Trophoblast cell (in vitro differentiated cells and primary cell): ENCODE measurements at regions not wholly inside any gene's neighbourhood (a gene's known extent, or its start where the extent isn't known, plus 50 kb on each side); places are given as distances from the start of the nearest gene placed in this dataset.
A peak's percentile ranks its signal among the peaks of the same experiment; 100 is the strongest.

Experiments
- DNase-seq, 2 donors: peaks; one replicate each; pipeline ENCODE4 v3.0.0-alpha.2; 2016
- H2AFZ ChIP-seq: 2 replicates; pipeline ENCODE4 v1.6.1; 2013; ENCODE audit warnings: low read length, moderate library complexity, mild to moderate bottlenecking; ENCODE audit not compliant: insufficient read depth, poor library complexity
- H2AK5ac ChIP-seq: 2 replicates; pipeline ENCODE4 v1.6.1; 2013; ENCODE audit warnings: mild to moderate bottlenecking, low read length
- H2BK120ac ChIP-seq: 2 replicates; pipeline ENCODE4 v1.6.1; 2013; ENCODE audit warnings: low read length, mild to moderate bottlenecking, moderate library complexity; ENCODE audit not compliant: insufficient read depth, poor library complexity
- H2BK12ac ChIP-seq: 2 replicates; pipeline ENCODE4 v1.6.1; 2013; ENCODE audit warnings: mild to moderate bottlenecking, low read length, moderate library complexity
- H2BK5ac ChIP-seq: 2 replicates; pipeline ENCODE4 v1.6.1; 2013; ENCODE audit warnings: low read length, low read depth, moderate library complexity, mild to moderate bottlenecking; ENCODE audit not compliant: poor library complexity
- H3K14ac ChIP-seq: 2 replicates; pipeline ENCODE4 v1.6.1; 2013; ENCODE audit warnings: mild to moderate bottlenecking, low read length
- H3K18ac ChIP-seq: 2 replicates; pipeline ENCODE4 v1.6.1; 2013; ENCODE audit warnings: mild to moderate bottlenecking, low read length
- H3K23ac ChIP-seq: 2 replicates; pipeline ENCODE4 v1.6.1; 2013; ENCODE audit warnings: low read length
- H3K27ac ChIP-seq: 2 replicates; pipeline ENCODE4 v1.5.1; 2013; ENCODE audit warnings: low read depth, mild to moderate bottlenecking, inconsistent platforms, low read length, moderate library complexity
- H3K27me3 ChIP-seq: 2 replicates; pipeline ENCODE4 v1.6.1; 2013; ENCODE audit warnings: inconsistent platforms, mild to moderate bottlenecking, low read length, moderate library complexity; ENCODE audit not compliant: insufficient read depth
- H3K36me3 ChIP-seq, 2 experiments: 1 replicate in 1 of 2; 2 replicates in 1 of 2; pipeline ENCODE4 v1.6.1; 2013; ENCODE audit warnings: low read length in 2 of 2, mild to moderate bottlenecking in 2 of 2, moderate library complexity in 1 of 2; ENCODE audit not compliant: insufficient read depth in 2 of 2, control insufficient read depth in 1 of 2
- H3K4ac ChIP-seq: 2 replicates; pipeline ENCODE4 v1.6.1; 2013; ENCODE audit warnings: low read depth, mild to moderate bottlenecking, low read length, moderate library complexity
- H3K4me1 ChIP-seq, 2 experiments: 1 replicate in 1 of 2; 2 replicates in 1 of 2; pipeline ENCODE4 v1.6.1; 2013; ENCODE audit warnings: low read length in 2 of 2, mild to moderate bottlenecking in 2 of 2, moderate library complexity in 1 of 2; ENCODE audit not compliant: insufficient read depth in 2 of 2, control insufficient read depth in 1 of 2
- H3K4me2 ChIP-seq: 2 replicates; pipeline ENCODE4 v1.6.1; 2013; ENCODE audit warnings: inconsistent platforms, mild to moderate bottlenecking, low read length, moderate library complexity
- H3K4me3 ChIP-seq: 2 replicates; pipeline ENCODE4 v1.5.1; 2013; ENCODE audit warnings: mild to moderate bottlenecking, low read depth, low read length, inconsistent platforms
- H3K79me1 ChIP-seq: one replicate; pipeline ENCODE4 v1.6.1; 2013; ENCODE audit warnings: low read length
- H3K79me2 ChIP-seq: 2 replicates; pipeline ENCODE4 v1.6.1; 2013; ENCODE audit warnings: low read length, mild to moderate bottlenecking; ENCODE audit not compliant: control insufficient read depth, insufficient read depth, poor library complexity
- H3K9ac ChIP-seq: 2 replicates; pipeline ENCODE4 v1.6.1; 2013; ENCODE audit warnings: mild to moderate bottlenecking, low read length
- H3K9me3 ChIP-seq: 2 replicates; pipeline ENCODE4 v1.6.1; 2013; ENCODE audit warnings: low read depth, mild to moderate bottlenecking, control low read depth, inconsistent platforms, low read length; ENCODE audit not compliant: insufficient read depth
- H4K12ac ChIP-seq: 2 replicates; pipeline ENCODE4 v1.6.1; 2013; ENCODE audit warnings: low read depth, mild to moderate bottlenecking, low read length, moderate library complexity
- H4K8ac ChIP-seq: 2 replicates; pipeline ENCODE4 v1.6.1; 2013; ENCODE audit warnings: low read depth, mild to moderate bottlenecking, low read length, moderate library complexity
- H4K91ac ChIP-seq: one replicate; pipeline ENCODE4 v1.6.1; 2013; ENCODE audit warnings: low read depth, mild to moderate bottlenecking, low read length, moderate library complexity
- WGBS: extraction: QIAGEN DNeasy Blood & Tissue Kit; methylation state at CpG from one replicate; pipeline ENCODE4 v1.1.7; 2013; ENCODE audit warnings: missing lambda C conversion rate; ENCODE audit not compliant: insufficient read length, insufficient coverage; ENCODE audit errors: extremely low coverage; 5-methylcytosine and 5-hydroxymethylcytosine counted together

DNA sequence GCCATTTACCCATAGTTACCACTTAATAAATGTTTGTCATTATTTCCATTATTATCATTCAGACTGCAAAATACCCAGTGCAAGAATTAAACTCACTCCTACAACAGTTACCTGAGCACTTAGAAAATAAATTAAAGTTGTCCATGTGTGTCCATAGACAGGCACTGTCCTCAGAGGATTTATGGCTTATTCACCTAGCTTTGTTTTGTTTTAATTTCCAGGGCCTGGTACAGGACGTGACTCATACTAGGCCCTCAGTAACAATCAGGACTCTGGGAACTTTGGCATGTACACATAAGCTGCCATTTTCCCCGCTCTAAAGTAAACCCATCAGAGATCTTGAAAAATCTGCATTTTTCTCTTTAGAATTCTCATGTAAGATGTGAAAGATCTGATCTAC lies 458.5 kb upstream of the ARRDC4 start:
- Histone ChIP-seq H2AFZ (no peak overlapping the region), H2BK120ac (no peak overlapping the region), H3K27ac (no peak overlapping the region), H3K4me1 (no peaks in the 10 kb centered on the region), H3K79me2 (no peaks in the 10 kb centered on the region), H4K12ac (no peak overlapping the region), H4K8ac (no peak overlapping the region), H2AK5ac (no peak overlapping the region), H2BK12ac (no peak overlapping the region), H4K91ac (no peak overlapping the region), H3K14ac (no peak overlapping the region), H3K4me3 (no peak overlapping the region), H3K36me3 (no peaks in the 10 kb centered on the region), H2BK5ac (no peak overlapping the region), H3K9me3 (no peaks in the 10 kb centered on the region), H3K4ac (no peak overlapping the region), H3K79me1 (no peaks in the 10 kb centered on the region), H3K18ac (no peak overlapping the region), H3K27me3 (no peaks in the 10 kb centered on the region), H3K23ac (no peak overlapping the region), H3K9ac (no peak overlapping the region), H3K4me2 (no peak overlapping the region)
- DNase-seq = no peak
- no CpG with 5 or more reads among the region's 2 CpGs for WGBS

DNA sequence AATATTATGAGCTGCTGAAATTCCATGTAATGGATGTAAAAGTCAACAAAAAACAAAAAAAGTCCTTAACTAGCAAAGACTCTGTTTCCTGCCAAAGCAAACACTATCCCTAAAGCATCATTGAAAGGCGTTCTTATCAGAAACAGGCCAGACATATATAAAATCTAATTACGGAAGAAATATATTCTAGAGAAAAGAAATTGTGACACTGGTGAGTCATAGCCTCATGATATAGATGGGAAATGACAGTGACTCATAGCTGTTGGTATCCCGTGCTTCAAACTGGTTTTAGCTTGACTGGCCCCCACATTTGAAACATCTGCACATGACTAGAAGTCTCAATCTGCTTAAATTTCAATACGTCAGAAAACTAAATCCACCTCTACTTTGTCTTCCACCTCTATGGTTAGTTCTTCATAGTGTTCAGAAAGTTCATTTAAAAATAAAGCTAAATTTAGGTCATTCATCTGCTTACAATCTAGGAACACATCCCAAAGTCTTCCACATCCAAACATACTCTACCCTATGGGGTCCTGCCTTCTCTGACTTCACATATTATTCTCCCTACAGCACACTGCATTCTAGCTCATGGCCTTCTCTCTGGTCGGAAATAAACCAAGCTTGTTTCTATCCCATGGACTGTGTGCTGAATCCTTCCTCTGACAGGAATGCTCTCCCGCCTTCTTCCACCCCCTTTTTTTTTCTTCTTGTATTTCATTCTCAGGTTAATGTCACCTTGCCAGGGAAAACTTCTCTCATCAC lies 456.3 kb upstream of the ARRDC4 start:
- H2BK5ac ChIP-seq = no peak overlapping the region
- no peak overlapping the region for H3K23ac ChIP-seq
- H3K27me3 ChIP-seq = no peaks in the 10 kb centered on the region
- H3K27ac ChIP-seq = no peak overlapping the region
- no CpG with 5 or more reads among the region's 6 CpGs for WGBS
- no peak overlapping the region for H2BK12ac ChIP-seq
- H3K4me3 ChIP-seq = no peak overlapping the region
- no peaks in the 10 kb centered on the region for H3K36me3 ChIP-seq
- no peaks in the 10 kb centered on the region for H3K9me3 ChIP-seq
- H3K4ac ChIP-seq = no peak overlapping the region
- H2BK120ac ChIP-seq = no peak overlapping the region
- no peak overlapping the region for H3K4me2 ChIP-seq
- H3K9ac ChIP-seq = no peak overlapping the region
- no peak overlapping the region for H3K18ac ChIP-seq
- no peak overlapping the region for H4K8ac ChIP-seq
- H3K79me2 ChIP-seq = no peaks in the 10 kb centered on the region
- DNase-seq = peak; percentile 7 to 74
- H4K12ac ChIP-seq = no peak overlapping the region
- H3K79me1 ChIP-seq = no peaks in the 10 kb centered on the region
- no peak overlapping the region for H2AFZ ChIP-seq
- H2AK5ac ChIP-seq = no peak overlapping the region
- H3K4me1 ChIP-seq = no peaks in the 10 kb centered on the region
- no peak overlapping the region for H3K14ac ChIP-seq
- H4K91ac ChIP-seq = no peak overlapping the region

DNA sequence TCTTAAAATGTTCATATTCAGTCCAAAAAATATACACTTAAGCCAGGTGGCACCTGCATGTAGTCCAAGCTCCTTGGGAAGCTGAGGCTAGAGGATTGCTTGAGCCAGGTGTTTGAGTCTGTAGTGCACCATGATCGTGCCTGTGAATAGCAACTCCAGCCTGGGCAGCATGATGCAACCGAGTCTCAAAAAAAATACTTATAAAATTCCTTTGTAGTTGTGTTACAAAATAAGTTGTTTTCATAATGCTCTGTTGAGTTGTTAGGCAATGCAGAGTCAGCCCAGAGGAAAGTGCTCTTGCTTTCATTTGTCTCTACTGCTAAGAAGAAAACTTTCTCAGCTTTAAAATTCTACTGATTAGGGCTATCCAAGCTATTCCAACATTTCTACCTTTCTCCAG lies 442.8 kb upstream of the ARRDC4 start:
- Histone ChIP-seq H3K27ac (no peak overlapping the region), H3K14ac (no peak overlapping the region), H3K79me2 (no peaks in the 10 kb centered on the region), H2AFZ (no peak overlapping the region), H3K4me2 (no peak overlapping the region), H3K4me1 (no peaks in the 10 kb centered on the region), H3K9me3 (no peaks in the 10 kb centered on the region), H3K36me3 (no peaks in the 10 kb centered on the region), H4K91ac (no peak overlapping the region), H3K9ac (no peak overlapping the region), H3K4me3 (no peak overlapping the region), H3K79me1 (no peaks in the 10 kb centered on the region), H3K23ac (no peak overlapping the region), H3K4ac (no peak overlapping the region), H2BK12ac (no peak overlapping the region), H4K12ac (no peak overlapping the region), H3K27me3 (no peaks in the 10 kb centered on the region), H2AK5ac (no peak overlapping the region), H4K8ac (no peak overlapping the region), H2BK5ac (no peak overlapping the region), H2BK120ac (no peak overlapping the region), H3K18ac (no peak overlapping the region)
- no CpG with 5 or more reads among the region's 2 CpGs for WGBS
- DNase-seq = peak in 1 of 2 donors; percentile 49

DNA sequence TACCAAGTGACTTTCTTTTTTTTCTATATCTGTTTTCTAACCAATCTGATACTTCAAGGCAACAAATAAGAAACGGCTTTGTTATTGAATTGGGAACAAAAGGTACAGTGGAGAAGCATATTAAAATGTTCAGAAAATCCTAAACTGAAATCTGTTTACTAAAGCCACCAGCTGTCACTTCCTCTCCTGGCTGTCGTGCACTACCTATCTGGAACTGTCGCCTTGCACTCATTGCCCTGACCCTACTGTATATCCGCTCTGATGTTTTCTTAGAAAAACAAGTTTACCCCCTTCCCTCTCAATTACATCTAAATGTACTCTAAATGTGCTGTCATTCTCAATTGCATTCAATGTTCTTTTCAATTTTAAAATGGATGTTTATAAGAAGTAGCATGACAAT lies 439.8 kb upstream of the ARRDC4 start:
- Histone ChIP-seq H3K9me3 (no peaks in the 10 kb centered on the region), H3K18ac (no peak overlapping the region), H3K79me2 (no peaks in the 10 kb centered on the region), H2BK12ac (no peak overlapping the region), H3K4me3 (no peak overlapping the region), H3K27me3 (no peaks in the 10 kb centered on the region), H3K4me1 (no peaks in the 10 kb centered on the region), H3K14ac (no peak overlapping the region), H3K9ac (no peak overlapping the region), H3K4ac (no peak overlapping the region), H3K79me1 (no peaks in the 10 kb centered on the region), H2BK5ac (no peak overlapping the region), H3K23ac (no peak overlapping the region), H2BK120ac (no peak overlapping the region), H4K8ac (no peak overlapping the region), H4K12ac (no peak overlapping the region), H4K91ac (no peak overlapping the region), H2AK5ac (no peak overlapping the region), H3K27ac (no peak overlapping the region), H3K4me2 (no peak overlapping the region), H2AFZ (no peak overlapping the region), H3K36me3 (no peaks in the 10 kb centered on the region)
- no peak for DNase-seq
- WGBS = no CpG with 5 or more reads among the region's 4 CpGs
